Stimulated activated CD8-positive, alpha-beta memory T cell treated with anti-CD3 and anti-CD28 coated beads, Interleukin-15, amount 100 ng/mL, for 24 hours (primary cell): ENCODE measurements at regions not wholly inside any gene's neighbourhood (a gene's known extent, or its start where the extent isn't known, plus 50 kb on each side); places are given as distances from the start of the nearest gene placed in this dataset.

Source experiments
- DNase-seq: peaks from one replicate; pipeline ENCODE4 v3.0.0-alpha.2; 2020; ENCODE audit warnings: low read depth

- DNase-seq, result no peak
Measured at GRCh38 chr2:120477198-120477597, 131.3 kb downstream of the INHBB start.

- no peak for DNase-seq
Measured at GRCh38 chr2:120477831-120478481, 132.0 kb downstream of the INHBB start.

GRCh38 chr2:120480346-120480902, 134.5 kb downstream of the INHBB start:
- no peak for DNase-seq

GRCh38 chr2:120480903-120481445, 135.0 kb downstream of the INHBB start:
- no peak for DNase-seq

GRCh38 chr2:120481446-120482194, 135.7 kb downstream of the INHBB start:
- no peak for DNase-seq

- no peak for DNase-seq
Measured at GRCh38 chr2:120482334-120482733, 136.4 kb downstream of the INHBB start.

GRCh38 chr2:120483355-120483754, 137.4 kb downstream of the INHBB start:
- DNase-seq, result no peak

GRCh38 chr2:120485096-120485495, 139.2 kb downstream of the INHBB start:
- DNase-seq, result no peak

GRCh38 chr2:120486441-120486840, 140.5 kb downstream of the INHBB start:
- DNase-seq, result no peak

- DNase-seq, result no peak
Measured at GRCh38 chr2:120486946-120487345, 141.0 kb downstream of the INHBB start.

GRCh38 chr2:120488531-120488930, 142.6 kb downstream of the INHBB start:
- DNase-seq, result no peak

GRCh38 chr2:120489023-120489422, 143.1 kb downstream of the INHBB start:
- DNase-seq, result no peak

- DNase-seq, result no peak
Measured at GRCh38 chr2:120490091-120490798, 144.3 kb downstream of the INHBB start.

- DNase-seq, result no peak
Measured at GRCh38 chr2:120491111-120491625, 145.2 kb downstream of the INHBB start.

- DNase-seq, result no peak
Measured at GRCh38 chr2:120493231-120493630, 147.3 kb downstream of the INHBB start.

- DNase-seq, result no peak
Measured at GRCh38 chr2:120494446-120494845, 148.5 kb downstream of the INHBB start.

- no peak for DNase-seq
Measured at GRCh38 chr2:120495586-120495985, 149.7 kb downstream of the INHBB start.

- DNase-seq, result no peak
Measured at GRCh38 chr2:120496235-120496634, 150.3 kb downstream of the INHBB start.

GRCh38 chr2:120496759-120497158, 150.8 kb downstream of the INHBB start:
- no peak for DNase-seq

- DNase-seq, result no peak
Measured at GRCh38 chr2:120497261-120497977, 151.5 kb downstream of the INHBB start.

- no peak for DNase-seq
Measured at GRCh38 chr2:120498121-120498520, 152.2 kb downstream of the INHBB start.
